NCI-H82 treated with DMSO at 0.1 percent for 48 hours (cell line): ENCODE measurements at regions not wholly inside any gene's neighbourhood (a gene's known extent, or its start where the extent isn't known, plus 50 kb on each side); places are given as distances from the start of the nearest gene placed in this dataset.

Source experiments
- DNase-seq: peaks from one replicate; lab custom pipeline; 2025; ENCODE audit not compliant: unreplicated experiment; lab: John Stamatoyannopoulos, UW

DNA sequence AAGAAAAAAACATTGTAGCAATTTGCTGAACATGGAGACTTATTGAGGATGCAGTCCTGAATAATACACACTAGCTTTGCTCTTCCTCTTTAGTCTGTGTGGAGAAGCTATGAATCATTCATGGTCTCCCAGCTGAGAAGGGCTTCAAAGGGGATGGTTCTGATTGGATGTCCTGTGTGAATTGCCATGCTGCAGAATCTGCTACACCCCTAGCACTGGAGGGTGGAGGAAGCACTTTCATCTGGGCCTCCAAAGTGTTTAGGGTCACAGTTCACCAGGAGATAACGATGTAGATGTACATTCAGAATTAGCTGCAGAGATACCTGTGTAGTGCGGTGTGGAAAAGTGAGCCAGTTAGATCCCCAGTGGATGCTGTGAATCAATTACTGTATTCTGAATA is 321.1 kb upstream of the EDNRB start:
- no peak for DNase-seq

DNA sequence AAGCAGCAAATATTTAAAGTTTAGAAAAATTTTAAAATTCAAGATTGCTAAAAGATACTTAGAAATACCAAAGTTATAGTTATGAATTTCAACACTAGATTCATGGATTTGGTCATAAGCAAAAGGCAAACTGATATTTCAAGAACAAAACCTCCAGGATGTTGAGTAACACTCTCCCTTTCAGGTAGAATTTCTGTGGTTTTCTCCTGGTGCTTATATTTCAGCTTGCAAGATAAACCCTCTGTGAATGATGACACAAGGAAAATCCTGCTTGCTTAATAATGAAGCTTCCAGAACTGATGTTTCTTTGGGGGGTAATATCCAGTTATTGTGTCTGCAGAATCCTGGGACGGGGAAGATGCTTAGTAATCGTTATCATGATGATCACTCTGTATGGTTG is 320.3 kb upstream of the EDNRB start:
- no peak for DNase-seq

DNA sequence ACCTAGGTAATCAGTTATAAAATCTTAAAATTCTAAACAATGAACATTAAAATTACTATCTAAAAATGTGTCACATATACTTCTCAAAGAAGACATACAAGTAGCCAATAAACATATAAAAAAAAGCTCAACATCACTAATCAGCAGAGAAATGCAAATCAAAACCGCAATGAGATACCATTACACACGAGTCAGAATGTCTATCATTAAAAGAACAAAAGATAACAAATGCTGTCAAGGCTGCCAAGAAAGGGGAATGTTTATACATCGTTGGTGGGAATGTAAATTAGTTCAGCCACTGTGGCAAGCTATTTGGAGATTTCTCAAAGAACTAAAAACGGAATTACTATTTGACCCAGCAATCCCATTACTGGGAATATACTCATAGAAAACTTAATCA is 310.3 kb upstream of the EDNRB start:
- DNase-seq = no peak

DNA sequence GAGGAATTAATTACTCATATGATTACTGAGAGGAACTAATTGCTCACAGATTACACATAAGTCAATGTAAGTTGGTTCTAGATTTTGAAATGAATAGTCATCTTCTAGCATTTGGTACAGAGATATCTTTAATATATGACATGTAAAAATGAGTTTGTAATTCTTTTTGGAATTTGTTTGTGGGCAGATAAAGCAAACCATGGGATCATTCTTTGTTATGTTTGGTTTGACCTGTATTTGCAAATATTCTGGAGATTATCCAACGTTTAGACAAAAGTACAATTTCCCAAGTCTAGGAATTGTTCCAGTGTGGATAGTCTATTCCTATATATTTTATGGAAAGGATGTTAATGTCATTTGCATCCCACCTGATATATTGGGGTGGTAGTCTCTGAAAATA is 309.6 kb upstream of the EDNRB start:
- DNase-seq = no peak

DNA sequence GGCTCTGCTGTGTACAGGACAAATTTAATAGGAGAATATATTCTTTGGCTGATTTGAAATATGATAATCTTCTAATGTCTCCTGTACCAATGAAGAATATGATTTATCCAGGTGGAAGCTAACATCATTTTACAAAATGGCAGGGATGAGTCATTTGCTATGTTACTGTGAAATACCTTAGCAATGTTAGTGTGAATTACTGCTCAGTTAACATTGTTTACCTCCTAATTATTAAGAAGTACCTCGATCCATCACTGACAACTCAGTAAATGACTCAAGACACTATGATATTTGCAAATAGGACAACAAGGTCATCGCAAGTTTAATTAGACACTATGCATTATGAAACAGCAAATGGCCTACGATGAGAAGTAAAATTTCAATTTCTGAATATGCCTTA is 309.1 kb upstream of the EDNRB start:
- no peak for DNase-seq

DNA sequence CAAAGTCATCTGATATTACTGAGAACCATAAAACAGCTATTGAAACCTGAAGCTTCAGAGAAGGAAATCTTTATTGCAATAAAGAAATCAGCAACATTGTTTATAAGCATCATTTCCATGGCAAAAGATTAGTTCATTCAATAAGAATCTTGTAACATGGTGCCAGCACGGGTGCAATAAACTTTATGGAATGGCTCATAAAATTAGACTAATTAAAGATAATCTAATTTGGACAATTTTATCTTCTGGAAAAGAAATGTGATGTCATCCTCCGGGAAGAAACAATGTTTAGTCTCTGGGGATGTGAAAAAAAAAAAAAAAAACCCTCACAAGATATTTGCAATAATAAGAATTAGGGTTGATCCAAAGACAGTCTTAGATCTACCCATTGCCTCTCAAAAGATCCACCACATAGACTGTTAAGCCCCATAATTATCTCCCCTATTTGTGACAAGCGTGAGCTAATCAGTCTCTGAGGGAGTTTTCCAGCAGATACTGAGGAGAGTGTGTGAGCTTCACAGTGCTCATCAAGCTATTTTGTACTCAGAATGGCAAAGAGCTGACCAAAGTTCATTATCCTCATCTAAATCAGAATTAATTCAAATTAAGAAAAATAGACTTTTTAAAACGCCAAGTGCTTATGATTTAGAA is 297.0 kb upstream of the EDNRB start:
- DNase-seq = peak; percentile 87

DNA sequence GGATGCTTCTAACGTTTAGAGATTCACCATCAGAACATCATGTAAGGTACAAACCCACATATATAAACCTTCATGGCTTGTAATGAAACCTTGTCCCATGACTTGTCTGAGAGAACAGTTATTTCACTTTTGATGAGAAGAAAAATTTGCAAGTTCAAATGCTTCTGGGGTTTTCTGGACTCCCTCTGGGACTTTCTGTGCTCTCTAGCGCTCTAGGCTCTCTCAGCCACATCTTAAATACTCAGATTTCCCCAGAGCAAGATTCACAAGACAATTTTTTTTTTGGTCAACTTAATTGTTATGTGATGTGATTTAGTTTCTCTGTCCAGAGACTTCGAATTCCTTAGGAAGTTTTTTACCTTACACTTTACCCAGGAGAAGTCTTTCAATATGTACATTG is 282.8 kb upstream of the EDNRB start:
- DNase-seq = no peak

DNA sequence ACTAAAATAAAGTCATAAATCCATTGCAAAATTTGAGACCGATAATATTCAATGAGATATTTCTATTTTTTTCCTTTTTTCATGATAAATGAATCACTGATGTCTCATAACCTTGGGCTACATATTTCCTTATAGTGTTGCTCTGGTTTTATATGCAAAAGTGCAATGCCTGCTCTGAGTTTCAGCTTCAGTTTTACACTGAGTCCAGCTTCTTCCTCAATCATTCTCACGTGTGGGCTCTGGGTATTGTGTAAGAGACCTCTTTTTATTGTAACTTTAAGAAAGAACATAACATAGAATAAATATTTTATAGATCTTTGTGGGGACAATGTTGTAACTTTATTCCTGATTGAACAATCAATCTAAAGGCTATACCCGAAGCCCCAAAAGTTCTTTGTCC is 280.2 kb upstream of the EDNRB start:
- DNase-seq = no peak

DNA sequence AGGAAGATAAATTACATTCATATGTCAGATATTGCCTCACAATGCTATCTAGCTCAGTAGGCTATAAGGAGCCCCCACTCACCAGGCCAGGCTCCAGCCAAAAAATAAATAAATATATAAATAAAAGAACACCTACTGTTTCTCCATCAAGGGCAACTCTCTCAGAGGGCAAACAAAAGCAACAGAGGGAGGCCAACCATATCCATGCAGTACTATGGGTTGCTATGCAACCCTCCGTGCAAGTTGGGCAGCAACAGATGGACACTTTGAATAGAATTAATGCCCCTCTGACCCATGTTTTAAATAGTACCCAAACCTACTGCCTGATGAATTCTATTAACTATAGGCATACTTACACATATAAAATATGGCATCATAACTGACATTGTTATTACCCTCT is 279.8 kb upstream of the EDNRB start:
- no peak for DNase-seq

DNA sequence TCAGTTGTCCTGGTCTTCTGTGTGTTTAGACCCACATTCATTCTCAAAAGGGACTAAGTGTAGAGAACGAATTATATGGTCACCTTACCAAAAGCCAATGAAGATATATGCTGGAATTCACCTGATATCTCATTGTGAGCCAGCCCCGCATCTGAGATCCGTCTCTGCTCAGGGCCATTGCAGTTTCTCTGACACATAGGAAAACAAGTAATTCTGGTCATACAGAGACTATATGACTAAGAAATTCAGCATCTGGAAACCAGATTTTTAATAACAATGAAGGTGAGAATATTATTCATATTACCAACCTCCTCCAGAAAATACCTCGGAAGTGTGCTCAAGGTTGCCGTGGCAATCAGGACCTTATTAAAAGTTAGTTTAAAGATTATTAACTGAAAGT is 278.6 kb upstream of the EDNRB start:
- no peak for DNase-seq

DNA sequence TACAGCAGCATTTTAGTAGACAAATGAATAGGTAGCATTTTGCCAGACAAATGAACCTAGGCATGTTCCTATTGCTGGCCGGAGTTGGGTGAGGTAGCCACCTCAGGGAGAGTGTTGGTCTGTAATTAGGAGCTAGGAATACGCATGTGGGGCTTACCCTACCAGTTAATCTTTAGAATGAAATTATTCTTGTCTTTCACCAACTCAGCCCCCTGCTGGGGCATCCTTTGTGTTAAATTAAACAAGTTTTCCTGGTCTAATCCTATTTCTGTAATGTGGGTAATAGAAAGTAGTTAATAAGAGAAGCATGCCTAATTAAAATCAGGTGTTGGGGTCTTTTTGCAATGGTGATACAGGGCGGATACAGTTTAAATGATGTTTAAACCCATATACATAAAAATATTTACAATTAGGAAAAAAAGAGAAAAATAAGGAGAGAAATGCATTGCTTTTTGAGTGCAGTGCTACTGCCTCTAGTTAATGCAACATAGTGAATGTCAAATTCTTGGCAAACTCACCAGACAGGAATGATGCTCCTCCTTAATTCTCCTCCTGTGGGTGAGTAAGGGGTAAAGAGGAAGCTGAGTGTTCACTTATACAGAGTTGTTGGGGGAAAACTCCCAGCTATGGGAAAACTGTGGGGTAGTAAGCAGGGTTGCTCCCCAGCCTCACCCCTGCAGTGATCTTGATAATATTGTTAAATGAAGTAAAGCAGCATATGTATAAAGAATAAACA is 276.4 kb upstream of the EDNRB start:
- no peak for DNase-seq

DNA sequence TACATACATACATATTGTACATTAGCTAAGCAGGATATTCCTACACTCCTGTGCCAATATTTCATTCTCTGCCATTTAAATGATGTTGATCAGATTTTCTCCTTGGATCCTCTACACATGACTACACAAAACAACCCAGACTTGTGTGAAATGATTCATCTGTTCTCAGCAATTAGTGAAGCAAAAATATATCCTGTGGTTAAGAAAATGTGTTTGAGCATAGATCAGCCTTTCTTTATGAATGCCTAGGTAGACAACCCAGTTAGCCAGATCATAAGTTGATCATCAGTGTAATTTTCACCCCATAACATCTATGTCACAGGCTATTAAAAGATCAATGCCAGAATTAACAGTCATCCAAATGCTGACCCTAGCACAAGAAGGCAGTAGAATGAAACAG is 275.2 kb upstream of the EDNRB start:
- no peak for DNase-seq

DNA sequence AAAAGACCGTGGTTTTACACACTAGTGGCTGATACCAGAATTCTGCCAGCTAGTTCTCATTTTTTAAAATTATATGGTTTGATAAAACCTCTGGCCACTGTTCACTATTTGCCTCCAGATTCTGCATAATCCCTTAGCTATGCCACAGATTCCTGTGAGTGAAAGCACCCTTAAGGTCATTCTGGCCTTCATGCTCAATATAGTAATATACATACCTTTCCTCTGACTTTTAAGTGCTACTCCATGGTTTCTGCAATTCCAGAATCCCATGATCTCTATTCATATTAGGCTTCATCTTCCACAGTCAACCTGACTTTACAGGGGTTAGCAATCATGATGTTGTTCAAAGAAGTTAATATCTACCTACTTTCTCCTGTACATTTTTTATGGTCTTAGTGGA is 274.1 kb upstream of the EDNRB start:
- DNase-seq = no peak

DNA sequence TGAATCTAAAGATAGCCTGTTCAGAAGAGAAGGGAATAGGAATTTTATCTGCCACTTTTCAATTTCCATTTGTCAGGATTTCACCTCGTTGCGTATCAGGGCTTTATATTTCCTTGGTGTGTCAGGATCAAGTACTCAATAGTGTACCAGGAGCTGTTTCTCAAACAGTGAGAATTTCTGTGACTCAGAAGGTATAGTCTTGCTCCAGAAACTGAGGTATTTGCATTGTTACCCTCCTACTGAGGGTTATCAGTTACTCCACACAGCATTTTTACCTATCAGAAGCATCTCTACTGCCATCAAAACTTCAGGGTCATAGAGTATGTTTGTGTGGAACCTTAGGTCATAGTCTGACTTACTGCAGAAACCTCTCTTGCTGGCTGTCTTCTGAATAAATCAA is 271.7 kb upstream of the EDNRB start:
- no peak for DNase-seq

DNA sequence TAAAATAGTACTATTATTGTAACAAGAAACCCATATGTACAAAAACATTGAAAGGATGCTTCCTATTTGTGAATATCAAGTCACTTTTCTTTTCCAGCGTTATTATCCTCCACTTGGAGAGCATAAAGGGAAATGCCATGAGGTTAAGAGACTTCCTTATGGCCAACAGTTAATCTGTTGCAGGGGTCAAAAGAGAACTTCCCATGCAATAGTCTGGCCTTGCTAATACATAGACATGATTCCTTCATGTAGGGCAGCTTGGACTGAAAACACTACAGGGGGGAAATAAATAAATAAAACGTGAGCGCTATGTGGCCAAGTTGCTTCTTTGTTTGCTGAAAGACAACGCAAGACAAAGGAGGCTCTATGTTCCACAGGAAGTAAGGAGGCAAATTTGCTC is 269.1 kb upstream of the EDNRB start:
- DNase-seq = no peak

DNA sequence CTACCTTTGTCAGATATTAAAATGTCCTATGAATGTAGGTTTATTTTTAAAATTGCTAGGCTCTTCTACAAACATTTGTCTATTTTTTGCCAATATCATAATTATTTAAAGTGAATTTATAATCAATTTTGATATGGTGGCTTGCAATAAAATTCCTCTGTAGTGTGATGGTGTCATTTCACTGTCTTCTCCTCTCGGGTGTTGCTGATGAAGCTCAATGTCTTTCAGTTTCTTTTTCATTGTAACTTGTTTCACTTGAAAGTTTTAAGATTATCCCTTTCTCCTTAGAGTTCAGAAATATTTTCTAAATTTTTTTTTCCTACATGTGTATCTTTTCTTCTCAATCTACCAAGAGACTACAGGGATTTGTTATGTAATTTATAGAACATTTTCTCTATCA is 267.1 kb upstream of the EDNRB start:
- DNase-seq = no peak

DNA sequence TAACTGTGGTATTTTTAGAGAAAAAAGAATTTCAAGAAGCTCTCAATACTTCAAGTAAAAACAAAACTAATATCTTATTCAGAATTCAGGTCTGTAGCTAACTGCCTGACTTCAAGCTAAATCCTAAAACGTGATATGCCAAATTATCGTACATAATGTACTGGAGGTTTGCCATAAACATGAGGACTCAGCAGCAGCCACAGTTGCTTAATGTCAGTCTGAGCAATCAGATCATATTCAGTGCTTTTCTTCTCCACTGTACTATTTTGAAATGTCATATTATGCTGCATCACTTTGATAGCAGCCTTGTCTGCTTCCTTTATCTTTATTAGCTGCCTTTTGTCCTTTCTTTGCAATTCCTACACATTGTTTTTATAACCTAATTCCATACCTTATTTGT is 265.1 kb upstream of the EDNRB start:
- DNase-seq = no peak

DNA sequence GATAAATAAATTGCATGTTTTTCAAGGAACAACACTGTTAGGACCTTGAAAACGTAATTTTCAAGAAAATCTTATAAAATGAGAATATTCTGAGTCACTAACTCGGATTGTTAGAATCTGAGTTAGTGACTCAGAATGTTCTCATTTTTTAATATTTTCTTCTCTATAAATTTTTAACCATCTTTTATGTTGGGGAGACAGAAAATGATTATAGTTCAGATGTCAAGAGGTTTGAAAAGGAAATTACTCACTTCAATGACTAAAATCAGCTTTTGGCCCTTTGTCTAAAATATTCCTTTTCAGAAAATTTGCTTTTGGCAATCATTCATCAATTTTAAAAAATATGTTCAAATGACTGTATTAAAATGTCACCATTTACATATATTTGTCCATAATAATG is 264.2 kb upstream of the EDNRB start:
- DNase-seq = no peak

DNA sequence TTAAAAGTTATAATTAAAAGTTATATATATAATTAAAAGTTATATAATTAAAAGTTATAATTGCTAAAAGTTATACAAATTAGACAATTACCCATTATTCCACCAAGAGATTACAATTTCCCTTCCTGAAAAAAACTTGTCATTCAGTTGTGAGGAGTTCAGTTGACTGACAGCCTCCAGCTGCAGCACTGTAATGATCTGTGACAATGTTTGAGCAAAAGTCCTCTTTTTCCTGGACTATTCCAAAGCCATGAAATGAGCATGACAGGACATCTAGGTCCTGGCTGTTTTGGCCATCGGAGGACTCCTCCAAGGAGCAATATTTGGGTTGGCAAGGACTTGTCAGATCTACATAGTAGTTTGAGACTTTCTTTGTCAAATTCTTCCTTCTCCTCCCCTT is 258.7 kb upstream of the EDNRB start:
- DNase-seq = no peak

DNA sequence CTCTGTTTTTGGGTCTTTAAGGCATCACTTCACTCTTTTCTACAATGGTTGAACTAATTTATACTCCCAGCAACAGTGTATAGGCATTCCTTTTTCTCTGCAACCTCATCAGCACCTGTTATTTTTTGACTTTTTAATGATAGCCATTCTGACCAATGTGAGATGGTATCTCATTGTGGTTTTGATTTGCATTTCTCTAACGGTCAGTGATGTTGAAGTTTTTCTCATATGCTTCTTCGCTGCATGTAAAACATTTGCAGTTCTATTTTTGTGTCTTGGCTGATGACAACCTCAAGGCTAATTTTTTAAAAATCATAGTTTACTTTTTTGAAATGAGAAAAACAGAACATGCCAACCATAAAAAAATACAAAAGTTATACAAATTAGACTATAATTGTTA is 258.2 kb upstream of the EDNRB start:
- DNase-seq = no peak

DNA sequence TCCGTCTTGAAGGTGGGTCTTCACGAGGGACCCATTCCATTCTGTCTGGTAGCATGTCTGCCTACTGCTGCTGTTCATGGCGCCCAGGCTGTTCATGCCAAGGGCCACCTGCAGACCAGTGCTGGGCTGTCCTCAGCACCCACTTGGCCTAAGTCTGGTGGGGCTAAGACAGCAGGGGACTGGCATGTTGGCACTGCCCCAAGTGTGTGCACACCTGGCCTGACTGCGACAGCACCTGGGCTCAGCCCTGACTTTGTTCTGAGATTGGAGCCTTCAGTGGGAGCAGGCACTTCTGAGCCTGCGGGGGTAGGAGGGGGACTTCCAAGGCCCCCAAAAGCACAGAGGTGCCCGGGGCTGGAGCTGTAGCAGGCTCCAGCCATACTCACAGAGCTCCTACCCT is 250.8 kb upstream of the EDNRB start:
- DNase-seq = no peak

DNA sequence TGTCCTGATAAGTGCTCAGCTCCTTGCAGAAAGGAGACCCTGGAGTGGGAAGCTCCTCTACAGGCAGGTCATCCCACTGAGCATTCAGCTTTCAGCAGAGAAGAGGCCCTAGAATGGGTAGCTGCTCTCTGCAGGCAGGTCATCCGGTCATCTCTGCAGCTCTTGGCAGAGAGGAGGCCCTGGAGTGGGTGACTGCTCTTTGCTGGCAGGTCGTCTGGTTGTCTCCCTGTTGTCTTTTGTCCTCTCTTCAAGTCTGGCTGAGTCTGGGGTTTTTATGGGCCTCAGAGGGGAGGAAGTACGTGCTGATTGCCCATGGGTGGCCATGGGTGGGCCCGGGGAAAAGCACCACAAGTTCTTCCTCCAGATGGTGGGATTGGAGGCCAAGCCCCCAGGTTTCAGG is 250.3 kb upstream of the EDNRB start:
- DNase-seq = no peak

DNA sequence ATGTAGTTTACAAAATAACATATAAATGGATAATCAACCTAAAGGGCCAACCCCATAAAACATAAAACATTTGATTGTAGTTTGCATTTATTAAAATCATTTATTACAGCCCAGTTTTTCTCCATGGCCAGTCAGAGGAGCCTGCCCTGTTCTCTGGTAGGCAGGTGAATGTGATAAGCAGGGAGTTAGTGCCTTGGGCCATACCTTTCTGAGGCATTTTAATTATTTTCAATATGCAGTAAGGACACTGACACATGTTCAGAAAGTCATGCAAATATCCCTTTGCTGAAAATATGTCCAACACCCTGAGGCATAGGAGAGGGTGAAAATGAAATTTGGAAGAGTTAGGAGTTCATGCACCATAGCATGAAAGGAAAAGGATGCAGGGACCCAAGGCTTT is 242.6 kb upstream of the EDNRB start:
- DNase-seq = no peak
